ENCODE measurements at regions not wholly inside any gene's neighbourhood (a gene's known extent, or its start where the extent isn't known, plus 50 kb on each side); places are given as distances from the start of the nearest gene placed in this dataset.

GRCh38 chr9:116090030-116090770, 63.4 kb upstream of the PAPPA start:
- ATAC-seq (no peak), DNase-seq (no peak)
- Mint-ChIP-seq H3K4me3 (no peak overlapping the region), H3K4me1 (ENCODE audit: low read depth) (no peaks in the 10 kb centered on the region), H3K27ac (no peak overlapping the region), H3K9me3 (ENCODE audit: insufficient read depth) (no peaks in the 10 kb centered on the region), H3K27me3 (ENCODE audit: low read depth) (no peaks in the 10 kb centered on the region), H3K36me3 (ENCODE audit: low read depth) (no peaks in the 10 kb centered on the region)
- ChIA-PET POLR2A (no interaction called here), CTCF (no interaction called here)

- DNase-seq = no peak
- Mint-ChIP-seq H3K27me3 (ENCODE audit: low read depth) (no peaks in the 10 kb centered on the region), H3K4me1 (ENCODE audit: low read depth) (no peaks in the 10 kb centered on the region), H3K4me3 (no peak overlapping the region), H3K9me3 (ENCODE audit: insufficient read depth) (no peaks in the 10 kb centered on the region), H3K36me3 (ENCODE audit: low read depth) (no peaks in the 10 kb centered on the region), H3K27ac (no peak overlapping the region)
- no peak for ATAC-seq
- ChIA-PET CTCF (no interaction called here), POLR2A (no interaction called here)
Measured at GRCh38 chr9:116094846-116095245, 58.7 kb upstream of the PAPPA start.

- ChIA-PET POLR2A (no interaction called here), CTCF (no interaction called here)
- no peaks in the 10 kb centered on the region for H3K9me3 Mint-ChIP-seq (ENCODE audit: insufficient read depth)
- DNase-seq (no peak), ATAC-seq (no peak)
- no peak overlapping the region for H3K4me3 Mint-ChIP-seq
- H3K36me3 Mint-ChIP-seq (ENCODE audit: low read depth) = no peaks in the 10 kb centered on the region
- H3K27me3 Mint-ChIP-seq (ENCODE audit: low read depth) = no peaks in the 10 kb centered on the region
- no peaks in the 10 kb centered on the region for H3K4me1 Mint-ChIP-seq (ENCODE audit: low read depth)
- H3K27ac Mint-ChIP-seq = no peak overlapping the region
Measured at GRCh38 chr9:116095403-116095802, 58.2 kb upstream of the PAPPA start.

GRCh38 chr9:116096046-116096445, 57.5 kb upstream of the PAPPA start:
- no peaks in the 10 kb centered on the region for H3K4me1 Mint-ChIP-seq (ENCODE audit: low read depth)
- H3K4me3 Mint-ChIP-seq = no peak overlapping the region
- no peak for ATAC-seq
- no peak for DNase-seq
- H3K27ac Mint-ChIP-seq = no peak overlapping the region
- ChIA-PET POLR2A (no interaction called here), CTCF (no interaction called here)
- H3K9me3 Mint-ChIP-seq (ENCODE audit: insufficient read depth) = no peaks in the 10 kb centered on the region
- no peaks in the 10 kb centered on the region for H3K27me3 Mint-ChIP-seq (ENCODE audit: low read depth)
- H3K36me3 Mint-ChIP-seq (ENCODE audit: low read depth) = no peaks in the 10 kb centered on the region

- Mint-ChIP-seq H3K4me1 (ENCODE audit: low read depth) (no peaks in the 10 kb centered on the region), H3K27me3 (ENCODE audit: low read depth) (no peaks in the 10 kb centered on the region), H3K4me3 (no peak overlapping the region), H3K27ac (no peak overlapping the region), H3K9me3 (ENCODE audit: insufficient read depth) (no peaks in the 10 kb centered on the region), H3K36me3 (ENCODE audit: low read depth) (no peaks in the 10 kb centered on the region)
- CTCF ChIA-PET = no interaction called here
- no peak for ATAC-seq
- no peak for DNase-seq
- POLR2A ChIA-PET = no interaction called here
Measured at GRCh38 chr9:116096853-116097252, 56.7 kb upstream of the PAPPA start.

- H3K9me3 Mint-ChIP-seq (ENCODE audit: insufficient read depth) = no peaks in the 10 kb centered on the region
- POLR2A ChIA-PET = no interaction called here
Measured at GRCh38 chr9:116098476-116098875, 55.1 kb upstream of the PAPPA start.

GRCh38 chr9:116099821-116100220, 53.8 kb upstream of the PAPPA start:
- Mint-ChIP-seq H3K9me3 (ENCODE audit: insufficient read depth) (no peaks in the 10 kb centered on the region), H3K27ac (no peak overlapping the region), H3K27me3 (ENCODE audit: low read depth) (no peaks in the 10 kb centered on the region), H3K36me3 (ENCODE audit: low read depth) (no peaks in the 10 kb centered on the region), H3K4me3 (no peak overlapping the region), H3K4me1 (ENCODE audit: low read depth) (no peaks in the 10 kb centered on the region)
- ChIA-PET POLR2A (no interaction called here), CTCF (no interaction called here)
- no peak for DNase-seq
- no peak for ATAC-seq

More at GRCh38 chr9:116098476-116098875, 55.1 kb upstream of the PAPPA start:
- Mint-ChIP-seq H3K27me3 (ENCODE audit: low read depth) (no peaks in the 10 kb centered on the region), H3K27ac (no peak overlapping the region), H3K4me3 (no peak overlapping the region), H3K36me3 (ENCODE audit: low read depth) (no peaks in the 10 kb centered on the region), H3K4me1 (ENCODE audit: low read depth) (no peaks in the 10 kb centered on the region)
- CTCF ChIA-PET = no interaction called here
- DNase-seq (no peak), ATAC-seq (no peak)

- Mint-ChIP-seq H3K4me3 (no peak overlapping the region), H3K4me1 (ENCODE audit: low read depth) (no peaks in the 10 kb centered on the region), H3K27me3 (ENCODE audit: low read depth) (no peaks in the 10 kb centered on the region), H3K27ac (no peak overlapping the region), H3K36me3 (ENCODE audit: low read depth) (no peaks in the 10 kb centered on the region), H3K9me3 (ENCODE audit: insufficient read depth) (no peaks in the 10 kb centered on the region)
- POLR2A ChIA-PET = no interaction called here
- CTCF ChIA-PET = no interaction called here
- no peak for ATAC-seq
- DNase-seq = no peak
Measured at GRCh38 chr9:116100711-116101121, 52.9 kb upstream of the PAPPA start.

GRCh38 chr9:116101516-116101915, 52.1 kb upstream of the PAPPA start:
- H3K27me3 Mint-ChIP-seq (ENCODE audit: low read depth) = no peaks in the 10 kb centered on the region
- DNase-seq = no peak
- no peak for ATAC-seq
- CTCF ChIA-PET = no interaction called here
- no peak overlapping the region for H3K4me3 Mint-ChIP-seq
- POLR2A ChIA-PET = no interaction called here
- no peaks in the 10 kb centered on the region for H3K4me1 Mint-ChIP-seq (ENCODE audit: low read depth)
- H3K27ac Mint-ChIP-seq = no peak overlapping the region
- no peaks in the 10 kb centered on the region for H3K36me3 Mint-ChIP-seq (ENCODE audit: low read depth)
- H3K9me3 Mint-ChIP-seq (ENCODE audit: insufficient read depth) = no peaks in the 10 kb centered on the region

- H3K27me3 Mint-ChIP-seq (ENCODE audit: low read depth) = no peaks in the 10 kb centered on the region
- H3K36me3 Mint-ChIP-seq (ENCODE audit: low read depth) = no peaks in the 10 kb centered on the region
- no peaks in the 10 kb centered on the region for H3K9me3 Mint-ChIP-seq (ENCODE audit: insufficient read depth)
- no peak overlapping the region for H3K27ac Mint-ChIP-seq
- ATAC-seq = no peak
- no peak for DNase-seq
- no peaks in the 10 kb centered on the region for H3K4me1 Mint-ChIP-seq (ENCODE audit: low read depth)
- CTCF ChIA-PET = no interaction called here
- no peak overlapping the region for H3K4me3 Mint-ChIP-seq
- POLR2A ChIA-PET = no interaction called here
Measured at GRCh38 chr9:116102596-116102995, 51.0 kb upstream of the PAPPA start.
